ENCODE measurements at regions not wholly inside any gene's neighbourhood (a gene's known extent, or its start where the extent isn't known, plus 50 kb on each side); places are given as distances from the start of the nearest gene placed in this dataset.

DNA sequence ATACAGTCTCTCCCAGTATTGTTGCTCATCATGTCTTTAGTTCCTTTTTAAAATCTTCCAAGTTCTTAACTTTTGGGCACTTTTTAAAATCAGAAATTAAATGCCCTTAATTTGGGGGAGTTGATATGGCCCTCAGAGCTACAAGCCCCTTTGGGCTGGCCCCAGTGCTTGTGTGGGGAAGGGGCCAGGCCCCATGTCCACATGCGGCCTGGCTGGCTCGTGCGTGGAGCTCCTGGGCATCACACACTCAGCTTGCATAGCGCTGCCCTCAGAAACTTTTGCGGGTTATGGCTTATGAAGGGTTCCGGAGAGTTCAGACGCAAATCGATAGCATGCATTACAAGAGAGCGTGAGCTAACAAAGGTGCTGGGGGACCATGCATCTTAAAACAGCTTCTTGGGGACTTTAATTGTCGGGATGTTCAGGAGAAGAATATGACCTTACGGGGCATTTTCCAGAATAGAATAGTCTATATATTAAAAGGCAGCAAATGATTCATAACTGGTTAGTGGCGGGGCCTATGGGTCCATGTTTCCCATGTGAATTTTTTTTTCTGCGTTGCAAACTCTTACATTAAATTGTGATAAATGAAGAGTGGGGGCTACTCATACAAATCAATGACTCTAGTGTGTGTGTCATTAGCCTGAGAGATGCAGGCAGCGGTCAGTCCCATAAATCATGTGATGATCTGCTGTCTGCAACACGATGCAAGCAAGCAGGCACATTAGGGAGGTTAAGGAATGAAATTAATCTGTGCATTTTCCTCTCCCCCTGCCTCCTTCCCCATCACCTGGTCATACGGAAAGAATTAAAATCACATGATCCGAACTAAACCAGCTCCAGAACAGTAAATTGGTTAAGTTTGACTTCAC is 185.8 kb upstream of the TSHZ3 start:
- TF ChIP-seq POLR2A (IDR thresholded peaks at IDR 0.05; ENCODE audit: low read length) (no peak), GATA1 (IDR thresholded peaks at IDR 0.05; ENCODE audit: low read depth, low read length) (no peak)
